Neural progenitor cell (in vitro differentiated cells): ENCODE measurements at regions not wholly inside any gene's neighbourhood (a gene's known extent, or its start where the extent isn't known, plus 50 kb on each side); places are given as distances from the start of the nearest gene placed in this dataset.

ENCODE experiments used
- CTCF ChIP-seq: fragments of 200-600 bp; sonication (generic); IDR thresholded peaks from 2 replicates; pipeline ENCODE4 v1.5.1; 2017; ENCODE audit warnings: antibody characterized with exemption, mild to moderate bottlenecking
- EZH2phosphoT487 ChIP-seq: fragments of 200-600 bp; sonication (generic); IDR thresholded peaks from 2 replicates; pipeline ENCODE4 v1.6.1; 2017; ENCODE audit warnings: antibody characterized with exemption

GRCh38 chr4:58048491-58048890 lies 938.3 kb upstream of the IGFBP7 start:
- TF ChIP-seq CTCF = no peak
- no peak for TF ChIP-seq EZH2phosphoT487
